ENCODE measurements at regions not wholly inside any gene's neighbourhood (a gene's known extent, or its start where the extent isn't known, plus 50 kb on each side); places are given as distances from the start of the nearest gene placed in this dataset.

GRCh38 chr20:50309280-50309763 lies 118.7 kb downstream of the CEBPB start:
- TF ChIP-seq UBTF (IDR thresholded peaks at IDR 0.05; ENCODE audit: borderline replicate concordance in 1 of 2, low read depth in 2 of 2, low read length in 2 of 2) (no peak), ZBTB43 (CRISPR knock-in tag; IDR thresholded peaks at IDR 0.05) (no peak), NCOR1 (IDR thresholded peaks at IDR 0.05) (no peak), SOX6 (IDR thresholded peaks at IDR 0.05) (no peak)

All from K562 (cell line).